ENCODE measurements at regions not wholly inside any gene's neighbourhood (a gene's known extent, or its start where the extent isn't known, plus 50 kb on each side); places are given as distances from the start of the nearest gene placed in this dataset.

DNA sequence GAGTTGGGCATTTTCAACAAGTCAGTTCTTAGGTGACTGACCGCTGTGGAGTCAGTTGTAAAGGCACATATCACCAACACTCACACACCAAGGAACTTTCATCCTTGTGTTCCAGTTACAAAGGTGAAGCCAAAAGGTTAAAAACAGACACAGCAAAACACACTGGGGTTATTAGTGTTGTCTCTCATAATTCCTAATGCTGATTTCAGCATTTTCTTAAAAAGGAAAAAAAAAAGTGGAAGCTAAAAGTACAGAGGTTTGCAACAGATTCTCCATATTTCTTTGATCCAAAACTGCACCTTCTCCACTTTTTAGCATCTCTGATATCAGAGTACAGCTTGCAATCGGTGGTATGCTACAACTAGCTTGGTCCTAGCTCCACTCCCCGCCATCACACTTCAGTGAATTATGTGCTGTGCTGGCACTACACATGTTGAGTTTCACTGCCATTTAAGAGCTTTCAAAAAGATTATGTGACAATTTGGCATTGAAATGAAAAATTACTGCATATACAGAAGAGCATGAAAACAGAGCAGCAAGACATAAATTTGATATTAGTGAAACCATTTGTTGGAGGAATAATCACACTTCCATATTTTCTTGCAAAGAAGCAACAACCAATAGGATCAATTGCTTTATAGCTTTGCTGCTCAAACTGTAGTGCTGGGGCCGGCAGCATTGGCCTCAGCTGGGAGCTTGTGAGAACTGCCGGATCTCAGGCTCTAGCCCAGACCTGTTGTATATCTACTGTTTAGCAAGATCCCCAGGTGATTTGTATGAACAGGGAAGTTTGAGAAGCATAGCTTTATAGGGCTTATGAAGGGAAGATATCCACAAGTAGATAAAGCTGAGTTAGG lies 62.3 kb upstream of the DAPL1 start:
- intact Hi-C loops (cut with micrococcal nuclease) = no loop called here

DNA sequence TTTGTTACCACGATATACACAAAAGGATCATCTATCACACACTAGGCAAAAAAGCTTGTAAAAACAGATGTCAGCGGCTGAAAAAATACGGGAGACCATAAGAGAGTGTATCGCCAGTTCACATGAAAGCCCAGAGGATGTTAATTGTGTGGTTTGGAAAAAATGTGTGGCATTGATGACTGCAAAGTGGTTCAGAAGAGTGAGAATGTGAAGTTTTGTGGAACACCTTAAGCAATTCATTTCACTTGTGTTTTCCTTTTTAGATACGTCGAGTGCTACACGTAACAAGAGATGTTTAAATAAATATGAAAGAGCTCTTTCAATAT lies 61.7 kb upstream of the DAPL1 start:
- intact Hi-C loops (cut with micrococcal nuclease) = no loop called here

DNA sequence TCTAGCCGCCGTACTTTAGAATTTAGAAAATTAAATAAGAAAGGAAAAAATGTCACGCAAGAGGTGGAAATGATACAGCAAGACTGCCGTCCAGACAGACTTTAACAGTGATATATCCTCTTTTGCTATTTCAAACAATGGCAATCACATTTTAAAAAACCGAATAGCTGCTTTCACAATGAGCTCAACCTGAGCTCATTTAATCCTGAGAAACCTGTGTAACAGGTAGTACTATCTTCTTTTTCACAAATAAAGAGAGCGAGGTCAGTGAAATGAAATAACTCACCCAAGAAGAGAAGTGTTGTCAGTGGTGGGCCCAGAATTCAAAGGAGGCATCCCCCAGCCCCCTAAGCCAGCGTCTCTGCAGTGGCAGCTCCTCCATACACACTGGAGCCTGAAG lies 60.7 kb upstream of the DAPL1 start:
- intact Hi-C loops (cut with micrococcal nuclease) = no loop called here

DNA sequence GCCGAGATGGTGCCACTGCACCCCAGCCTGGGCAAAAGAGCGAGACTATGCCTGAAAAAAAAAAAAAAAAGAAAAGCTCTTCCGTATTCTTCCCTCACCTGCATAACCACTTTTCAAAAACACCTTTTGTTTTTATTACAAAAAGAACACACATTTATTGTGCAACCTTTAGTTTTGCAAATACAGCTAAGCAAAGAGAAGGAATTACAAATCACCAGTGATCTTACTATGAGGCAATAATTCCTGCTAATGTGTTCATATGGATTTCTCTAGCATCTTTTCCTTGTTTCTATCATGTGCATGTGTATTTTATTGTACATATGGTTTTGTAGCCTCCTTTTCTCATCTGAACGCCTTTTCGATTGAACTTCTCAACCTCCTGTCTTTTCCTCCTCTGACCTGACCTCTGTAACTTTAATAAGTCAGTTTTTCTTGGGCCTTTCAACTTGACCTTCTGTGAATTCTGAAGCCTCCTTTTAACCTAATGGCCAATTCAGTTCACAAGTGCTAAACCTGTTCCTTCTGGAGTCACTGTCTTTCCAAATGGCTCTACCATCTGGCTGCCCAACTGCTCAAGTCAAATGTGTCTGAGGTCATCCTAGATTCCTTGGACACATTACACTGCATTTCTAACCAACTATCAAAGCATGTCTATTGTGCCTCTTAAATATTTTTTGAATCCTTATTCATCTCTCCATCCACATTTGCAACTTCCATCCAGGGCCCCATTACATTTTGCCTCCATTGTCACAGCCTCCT lies 59.1 kb upstream of the DAPL1 start:
- intact Hi-C loops (cut with micrococcal nuclease) = no loop called here

DNA sequence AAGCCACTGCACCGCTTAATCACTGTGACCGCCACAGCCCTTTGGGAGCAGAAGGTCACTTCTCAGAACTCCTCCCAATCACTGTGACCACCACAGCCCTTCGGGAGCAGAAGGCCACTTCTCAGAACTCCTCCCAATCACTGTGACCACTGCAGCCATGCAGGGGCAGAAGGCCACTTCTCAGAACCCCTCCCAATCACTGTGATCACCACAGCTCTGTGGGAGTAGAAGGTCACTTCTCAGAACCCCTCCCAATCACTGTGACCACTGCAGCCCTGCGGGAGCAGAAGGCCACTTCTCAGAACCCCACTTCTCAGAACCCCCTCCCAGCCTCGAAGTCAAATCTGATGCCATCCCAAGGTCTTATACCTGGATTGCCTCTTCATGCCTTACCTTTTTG lies 56.8 kb upstream of the DAPL1 start:
- intact Hi-C loops (cut with micrococcal nuclease) = no loop called here

DNA sequence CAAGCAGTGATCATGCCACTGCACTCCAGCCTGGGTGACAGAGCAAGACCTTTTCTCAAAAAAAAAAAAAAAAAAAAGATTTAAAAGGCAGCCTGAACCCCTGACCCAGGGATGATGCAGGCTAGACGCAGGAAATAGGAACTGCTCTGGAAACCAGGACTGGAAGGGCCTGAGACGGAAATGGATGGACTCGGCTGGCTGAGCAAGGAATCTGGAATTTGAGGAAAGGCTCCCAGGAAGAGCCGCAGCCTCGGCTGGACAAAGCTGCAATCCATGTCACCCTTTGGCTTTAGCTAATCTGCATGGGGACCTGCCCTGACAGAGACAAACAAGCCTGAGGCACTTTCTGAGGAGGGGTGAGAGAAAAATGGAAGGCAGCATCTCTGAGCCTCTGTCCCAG lies 55.0 kb upstream of the DAPL1 start:
- intact Hi-C loops (cut with micrococcal nuclease) = no loop called here

DNA sequence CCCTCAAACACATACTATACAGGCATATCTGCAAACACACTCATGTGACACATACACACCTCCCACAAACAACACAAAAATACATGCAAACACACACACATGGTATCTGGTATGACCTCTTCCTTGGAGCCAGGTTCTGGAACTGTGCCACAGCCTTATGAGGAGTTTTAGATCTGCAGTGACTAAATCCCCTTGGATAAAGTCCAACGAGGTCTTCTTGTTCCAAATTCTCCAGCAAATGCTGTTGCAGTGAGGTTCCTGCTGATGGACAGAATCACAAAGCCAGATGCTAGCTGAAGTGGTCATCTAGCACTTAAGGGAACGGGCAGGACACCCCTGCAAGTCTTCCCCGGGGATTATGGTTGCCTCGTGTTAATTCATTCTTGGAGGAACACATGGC lies 54.5 kb upstream of the DAPL1 start:
- intact Hi-C loops (cut with micrococcal nuclease) = no loop called here

DNA sequence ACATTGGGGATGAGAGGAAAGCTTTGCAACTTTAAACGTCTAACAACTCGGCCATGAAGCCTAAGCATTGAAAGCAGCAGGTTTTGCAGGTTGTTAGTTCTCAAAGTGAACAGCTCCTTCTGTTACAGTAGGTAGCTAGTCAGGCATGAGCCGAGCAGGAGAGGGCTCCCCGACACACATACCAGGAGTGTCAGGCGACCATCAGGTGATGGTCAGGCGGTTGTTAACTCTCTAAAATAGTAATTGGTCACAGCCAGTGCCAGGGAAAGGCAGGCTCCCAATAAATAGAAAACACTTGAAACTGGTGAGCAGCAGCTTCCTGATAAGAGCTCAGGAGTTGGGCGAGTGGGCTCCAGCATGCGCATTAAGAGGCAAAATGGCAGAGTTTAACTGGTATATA lies 53.5 kb upstream of the DAPL1 start:
- intact Hi-C loops (cut with micrococcal nuclease) = no loop called here

DNA sequence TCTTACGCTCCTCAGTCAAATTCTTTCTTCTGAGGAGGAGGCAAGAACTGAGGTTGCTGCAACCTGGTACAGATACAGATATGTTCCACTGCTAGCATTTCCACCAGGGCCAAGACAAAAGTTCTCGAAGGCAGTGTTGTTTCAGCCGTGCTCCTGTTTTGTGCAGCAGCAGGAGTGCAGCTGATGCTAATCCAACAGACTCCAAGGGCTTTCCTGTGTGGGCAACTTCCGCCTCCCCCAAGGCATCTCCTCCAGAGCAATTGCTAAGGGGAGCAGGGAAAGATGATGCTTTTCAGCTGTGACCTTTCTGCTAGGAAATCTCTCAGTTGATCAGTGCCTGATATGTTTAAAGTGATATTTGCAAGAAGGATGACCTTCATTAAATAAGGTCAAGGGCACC lies 52.6 kb upstream of the DAPL1 start:
- intact Hi-C loops (cut with micrococcal nuclease) = no loop called here

DNA sequence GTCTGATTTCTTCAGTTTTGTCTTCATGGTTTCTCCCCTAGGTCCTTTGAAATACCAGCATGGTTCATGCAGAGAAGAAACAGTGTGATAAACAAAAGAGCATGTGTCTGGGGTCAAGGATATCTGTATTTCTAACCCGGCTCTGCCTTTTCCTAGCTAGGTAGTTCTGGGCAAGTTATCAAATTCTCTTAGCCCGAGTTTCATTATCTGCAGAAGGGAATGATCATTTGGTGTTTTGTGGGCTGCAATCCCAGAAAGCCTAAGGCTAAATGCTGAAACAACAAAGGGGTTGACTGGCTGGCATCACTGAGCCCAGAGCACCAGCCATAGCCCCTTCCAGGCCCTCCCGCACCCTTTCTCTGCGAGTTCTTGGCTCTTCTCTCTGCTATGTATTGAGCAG lies 51.7 kb upstream of the DAPL1 start:
- intact Hi-C loops (cut with micrococcal nuclease) = no loop called here

DNA sequence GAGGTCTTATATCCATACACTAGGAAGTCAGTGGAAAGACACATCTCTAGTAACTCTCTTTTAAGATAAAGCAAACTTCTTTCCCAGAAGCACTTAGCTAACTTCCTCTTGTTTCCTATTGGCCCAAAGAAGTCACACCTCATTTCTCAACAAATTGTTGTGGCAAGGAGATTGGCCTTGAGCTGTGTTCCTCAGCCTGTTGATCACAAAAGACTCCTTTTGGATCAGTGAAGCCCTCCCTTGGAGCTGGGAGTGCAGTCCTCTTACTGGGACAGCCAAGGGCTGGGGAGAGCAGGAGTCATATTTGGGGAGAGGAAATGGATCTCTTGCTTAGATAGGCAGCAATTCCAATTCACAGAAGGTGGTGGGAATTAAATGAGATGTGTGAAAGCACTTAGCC lies 51.2 kb upstream of the DAPL1 start:
- intact Hi-C loops (cut with micrococcal nuclease) = no loop called here

DNA sequence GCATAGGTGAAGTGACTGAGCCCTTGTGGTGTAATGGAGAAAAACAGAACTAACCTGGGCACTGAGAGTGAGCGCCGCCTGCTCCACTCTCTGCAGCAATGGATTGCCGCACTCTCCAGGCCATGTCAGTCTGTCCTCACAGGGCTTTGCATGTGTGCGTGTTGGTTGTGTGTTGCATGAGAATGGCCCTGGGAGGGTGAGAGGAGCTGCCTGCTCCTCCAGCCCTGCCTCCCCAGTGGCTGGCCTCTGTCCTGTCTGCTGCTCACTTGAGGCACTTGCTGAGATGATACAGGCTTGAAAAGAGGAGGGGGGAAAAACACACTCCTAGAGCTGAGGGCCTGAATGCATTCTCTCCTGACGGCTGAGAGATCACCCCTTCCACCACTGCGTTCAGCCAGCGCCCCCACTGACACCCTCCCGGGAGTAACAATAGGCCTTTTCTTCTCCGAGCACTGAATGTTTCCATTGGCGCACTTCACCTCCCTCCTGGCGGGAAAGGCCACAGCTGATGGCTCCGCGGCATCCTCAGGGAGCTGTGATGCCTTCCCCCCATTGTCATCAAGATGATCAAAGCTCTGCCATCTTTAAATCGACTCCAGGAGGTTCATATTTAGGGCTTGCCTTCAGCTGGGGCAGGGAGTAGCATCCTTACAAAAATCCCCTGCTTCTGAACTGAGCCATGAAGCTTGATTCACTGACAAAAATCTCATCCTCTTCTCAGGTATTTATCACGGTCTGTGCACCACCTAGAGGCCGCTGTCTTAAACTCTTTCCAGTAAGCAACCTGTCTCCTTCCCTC lies 49.9 kb upstream of the DAPL1 start:
- intact Hi-C loops (cut with micrococcal nuclease) = loop anchor here (1.0 kb wide), 1 partner anchor 721 kb away; no protein-coding TSS in a partner anchor
